GM12878 (cell line): ENCODE measurements at regions not wholly inside any gene's neighbourhood (a gene's known extent, or its start where the extent isn't known, plus 50 kb on each side); places are given as distances from the start of the nearest gene placed in this dataset.

Experiments
- ATAC-seq: fragments of 200-7000 bp; cut with Tn5 transposase; 3 replicates; pipeline ENCODE4 v1.9.1; 2020; ENCODE audit warnings: mild to moderate bottlenecking, moderate library complexity
- BruUV-seq: library from RNA; stranded (reverse); fragments of 400-500 nt; replicated peaks from 2 replicates; lab custom pipeline; 2021; lab: Mats Ljungman, UMichigan
- CTCF ChIA-PET: fragments of 300-600 bp; sonication (Branson Sonifier 250); formaldehyde crosslinking; extraction: SDS; loops from one replicate; lab custom pipeline; 2021; ENCODE audit warnings: inconsistent platforms; lab: Yijun Ruan, JAX
- POLR2A ChIA-PET: fragments of 350-600 bp; formaldehyde crosslinking; extraction: SDS; loops from one replicate; lab custom pipeline; 2021; ENCODE audit warnings: inconsistent platforms; lab: Charles Lee
- RAD21 ChIA-PET: fragments of 300-600 bp; sonication (Branson Sonifier 250); formaldehyde crosslinking; loops from one replicate; lab custom pipeline; 2023; ENCODE audit warnings: antibody characterized with exemption; ENCODE audit not compliant: unreplicated experiment; lab: Charles Lee
- SMC1A ChIA-PET: fragments of 300-600 bp; sonication (Branson Sonifier 250); formaldehyde crosslinking; loops from one replicate; lab custom pipeline; 2023; ENCODE audit not compliant: unreplicated experiment, uncharacterized antibody; lab: Charles Lee
- DNase-seq: peaks from one replicate; pipeline ENCODE4 v3.0.0-alpha.2; 2011; ENCODE audit warnings: low read depth, low spot score
- FAIRE-seq: peaks from 3 replicates; lab custom pipeline; 2011; peaks lifted over from hg19 to GRCh38; lab: Jason Lieb, UNC
- H2AFZ ChIP-seq: 2 replicates; pipeline ENCODE4 v1.6.0; 2011; ENCODE audit warnings: low read depth, low read length, control low read depth; ENCODE audit not compliant: control insufficient read depth
- H3K27ac ChIP-seq: 2 replicates; pipeline ENCODE4 v1.5.1; 2011; ENCODE audit warnings: control low read depth; ENCODE audit not compliant: control insufficient read depth, insufficient read depth
- H3K27me3 ChIP-seq, 2 experiments: replicated peaks in 1 of 2; 2 replicates each; pipeline versions ENCODE4 v1.6.0 to v1.6.1; 2011; ENCODE audit warnings: low read length in 1 of 2; ENCODE audit not compliant: control insufficient read depth in 2 of 2, insufficient read depth in 2 of 2
- H3K36me3 ChIP-seq, 2 experiments: 2 replicates each; pipeline ENCODE4 v1.5.1; 2011; ENCODE audit warnings: low read length in 1 of 2; ENCODE audit not compliant: control insufficient read depth in 2 of 2, insufficient read depth in 2 of 2
- H3K4me1 ChIP-seq: 2 replicates; pipeline ENCODE4 v1.6.1; 2011; ENCODE audit warnings: mild to moderate bottlenecking, low read length, moderate library complexity, mixed read lengths; ENCODE audit not compliant: control insufficient read depth, insufficient read depth
- H3K4me2 ChIP-seq: 2 replicates; pipeline ENCODE4 v1.6.0; 2011; ENCODE audit warnings: control low read depth; ENCODE audit not compliant: control insufficient read depth, insufficient read depth
- H3K4me3 ChIP-seq: fragments of 200-600 bp; sonication (generic); 2 replicates; pipeline ENCODE4 v1.5.1; 2016
- H3K79me2 ChIP-seq: 2 replicates; pipeline ENCODE4 v1.6.0; 2011; ENCODE audit warnings: low read length; ENCODE audit not compliant: control insufficient read depth, insufficient read depth
- H3K9ac ChIP-seq: 2 replicates; pipeline ENCODE4 v1.8.0; 2011; ENCODE audit warnings: low read length, control low read depth, mixed read lengths; ENCODE audit not compliant: control insufficient read depth, insufficient read depth
- H3K9me3 ChIP-seq: replicated peaks from 3 replicates; pipeline ENCODE4 v1.5.1; 2011; ENCODE audit warnings: mild to moderate bottlenecking, low read length; ENCODE audit not compliant: control insufficient read depth, insufficient read depth
- H4K20me1 ChIP-seq: 2 replicates; pipeline ENCODE4 v1.6.0; 2011; ENCODE audit not compliant: control insufficient read depth, insufficient read depth
- BCL11A ChIP-seq: IDR thresholded peaks from 2 replicates; pipeline ENCODE4 v1.6.1; 2011; ENCODE audit warnings: low read depth, low read length
- CREM ChIP-seq: IDR thresholded peaks from 2 replicates; pipeline ENCODE4 v1.6.1; 2014; ENCODE audit warnings: antibody characterized with exemption, low read depth
- CUX1 ChIP-seq: IDR thresholded peaks from 2 replicates; pipeline ENCODE4 v1.6.1; 2012; ENCODE audit warnings: improper control_type of control experiment, low read depth, low read length; ENCODE audit not compliant: insufficient replicate concordance
- MTA3 ChIP-seq: IDR thresholded peaks from 2 replicates; pipeline ENCODE4 v1.6.1; 2012; ENCODE audit warnings: low read length, inconsistent platforms, borderline replicate concordance
- NBN ChIP-seq: fragments of 450-650 bp; IDR thresholded peaks from 2 replicates; pipeline ENCODE4 v1.6.1; 2016
- POLR2AphosphoS5 ChIP-seq: IDR thresholded peaks from 2 replicates; pipeline ENCODE4 v1.6.1; 2011; ENCODE audit warnings: mild to moderate bottlenecking, low read length, inconsistent platforms
- POU2F2 ChIP-seq: IDR thresholded peaks from 3 replicates; pipeline ENCODE4 v1.6.1; 2011; ENCODE audit warnings: low read depth, mild to moderate bottlenecking, low read length, borderline replicate concordance
- ZNF207 ChIP-seq: fragments of 450-650 bp; IDR thresholded peaks from 2 replicates; pipeline ENCODE4 v1.6.1; 2014; ENCODE audit warnings: antibody characterized with exemption, mild to moderate bottlenecking, borderline replicate concordance
- WGBS: methylation state at CpG from one replicate; pipeline ENCODE4 v1.1.6; 2016; ENCODE audit warnings: low lambda C conversion rate; ENCODE audit not compliant: insufficient replicate concordance, insufficient coverage; ENCODE audit errors: missing lambda C conversion rate; 5-methylcytosine and 5-hydroxymethylcytosine counted together
- in situ Hi-C: fragments of 300-500 bp; cut with MboI; formaldehyde crosslinking; loops from 9 replicates; pipeline ENCODE4 v1.14.3; 2018; ENCODE audit warnings: mixed read lengths
- intact Hi-C: fragments of 100-400 bp; cut with micrococcal nuclease; formaldehyde crosslinking; loops from one replicate; pipeline ENCODE4 v1.14.2; 2022; ENCODE audit not compliant: unreplicated experiment

- peak; percentile 39; the same call in 1 of the 2 replicates for TF ChIP-seq BCL11A
- TF ChIP-seq CREM = peak; percentile 38; the same call in 1 of the 2 replicates
- TF ChIP-seq CUX1 = no peak
- TF ChIP-seq POU2F2 = 0 out of 3 replicates have a peak, but pooled peaks have one; percentile 54
These were observed 147.9 kb downstream of the MRPL39 start (continued) for GRCh38 chr21:25459365-25459764.

GRCh38 chr21:25458484-25458883 is 148.8 kb downstream of the MRPL39 start:
- WGBS = 32% methylated on average over 1 of the region's 1 CpG
- H4K20me1 ChIP-seq = no peaks in the 10 kb centered on the region
- in situ Hi-C loops = no loop called here
- no peak for FAIRE-seq
- H3K27me3 ChIP-seq = no peaks in the 10 kb centered on the region
- H3K4me1 ChIP-seq = peaks cover 61% of the 10 kb centered on the region
- peak; percentile 76; the same call in 1 of the 2 replicates for TF ChIP-seq MTA3
- no peak for TF ChIP-seq NBN
- TF ChIP-seq ZNF207 = 0 out of 2 replicates have a peak, but pooled peaks have one; percentile 28
- 0 out of 2 replicates have a peak, but pooled peaks have one; percentile 48 for TF ChIP-seq POLR2AphosphoS5
- SMC1A ChIA-PET = interaction anchor here (1.4 to 5.5 kb wide), 6 partner anchors 8 to 103 kb away, joined by 3 to 61 read pairs (median 15); no protein-coding TSS in a partner anchor
- RAD21 ChIA-PET = interaction anchor here (3.3 to 3.8 kb wide), 3 partner anchors 29 to 34 kb away, joined by 20 to 48 read pairs (median 28); no protein-coding TSS in a partner anchor
- peaks cover 45% of the 10 kb centered on the region for H3K79me2 ChIP-seq
- ATAC-seq = no peak
- no TSS peak for BruUV-seq
- CTCF ChIA-PET = interaction anchor here (1.0 to 1.2 kb wide), 2 partner anchors 35 to 36 kb away, joined by 3 to 5 read pairs; no protein-coding TSS in a partner anchor
- peak overlapping the region; percentile 49 for H3K4me2 ChIP-seq
- H3K27ac ChIP-seq = peak overlapping the region; percentile 98
- no peak overlapping the region for H2AFZ ChIP-seq
- intact Hi-C loops = no loop called here
- H3K36me3 ChIP-seq = no peaks in the 10 kb centered on the region
- POLR2A ChIA-PET = interaction anchor here (0.6 to 4.6 kb wide), 5 partner anchors 20 to 116 kb away, joined by 3 to 51 read pairs (median 4); no protein-coding TSS in a partner anchor
- H3K9me3 ChIP-seq = peaks cover 13% of the 10 kb centered on the region; the same call in 2 of the 3 replicates
- H3K9ac ChIP-seq = peak overlapping the region; percentile 43
- H3K4me3 ChIP-seq = no peak overlapping the region
- DNase-seq = no peak
